ENCODE measurements at regions not wholly inside any gene's neighbourhood (a gene's known extent, or its start where the extent isn't known, plus 50 kb on each side); places are given as distances from the start of the nearest gene placed in this dataset.

- TF ChIP-seq CTCF (IDR thresholded peaks at IDR 0.05; ENCODE audit: low read depth, low read length, missing input control) = no peak
- no peak for TF ChIP-seq SP1 (IDR thresholded peaks at IDR 0.05)
- no peak for TF ChIP-seq RAD21 (IDR thresholded peaks at IDR 0.05)
- no peak for TF ChIP-seq JUND (IDR thresholded peaks at IDR 0.05)
- TF ChIP-seq REST (IDR thresholded peaks at IDR 0.05) = no peak
- no peak for TF ChIP-seq ZBTB33 (IDR thresholded peaks at IDR 0.05)
- TF ChIP-seq TAF1 (conservative IDR thresholded peaks at IDR 0.05) = no peak
- TF ChIP-seq YY1 (IDR thresholded peaks at IDR 0.05) = no peak
Observed at GRCh38 chr17:77393274-77393600, 252.5 kb downstream of the SEC14L1 start.

All from liver (tissue), 3 donors.